SH-SY5Y (cell line): ENCODE measurements at regions not wholly inside any gene's neighbourhood (a gene's known extent, or its start where the extent isn't known, plus 50 kb on each side); places are given as distances from the start of the nearest gene placed in this dataset.

Experiments used
- GATA2 ChIP-seq: IDR thresholded peaks from 2 replicates; pipeline ENCODE4 v1.6.1; 2011; ENCODE audit warnings: mild to moderate bottlenecking, low read depth, low read length
- GATA3 ChIP-seq: IDR thresholded peaks from 2 replicates; pipeline ENCODE4 v1.6.1; 2011; ENCODE audit warnings: low read depth, mild to moderate bottlenecking, low read length, moderate library complexity

DNA sequence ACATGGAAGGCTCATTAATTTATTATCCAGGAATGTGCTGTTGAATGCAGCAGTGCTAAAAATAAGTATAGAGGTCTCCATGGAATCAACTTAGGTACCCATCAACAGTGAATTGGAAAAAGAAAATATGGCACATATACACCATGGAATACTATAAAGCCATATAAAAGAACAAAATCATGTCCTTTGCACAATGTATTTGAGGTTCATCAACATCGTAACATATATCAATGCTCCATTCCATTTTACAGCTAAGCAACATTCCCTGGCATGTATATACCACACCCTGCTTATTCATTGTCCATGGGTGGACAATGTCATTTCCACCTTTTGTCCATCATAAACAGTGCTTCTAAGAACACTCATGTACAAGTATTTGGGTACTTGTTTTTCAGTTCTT is 147.8 kb upstream of the RASSF8 start:
- TF ChIP-seq GATA3: no peak
- TF ChIP-seq GATA2: no peak
